IPS-20b (cell line): ENCODE measurements at regions not wholly inside any gene's neighbourhood (a gene's known extent, or its start where the extent isn't known, plus 50 kb on each side); places are given as distances from the start of the nearest gene placed in this dataset.
A peak's percentile ranks its signal among the peaks of the same experiment; 100 is the strongest.

Source experiments
- H3K27ac ChIP-seq: one replicate; pipeline ENCODE4 v1.5.1; 2013; ENCODE audit warnings: low read length
- H3K27me3 ChIP-seq: 2 replicates; pipeline ENCODE4 v1.6.1; 2013; ENCODE audit warnings: mild to moderate bottlenecking, low read length, inconsistent platforms; ENCODE audit not compliant: insufficient read depth
- H3K36me3 ChIP-seq: 2 replicates; pipeline ENCODE4 v1.6.1; 2013; ENCODE audit warnings: low read depth, mild to moderate bottlenecking, inconsistent platforms, low read length, moderate library complexity; ENCODE audit not compliant: insufficient read depth
- H3K4me1 ChIP-seq: 2 replicates; pipeline ENCODE4 v1.6.1; 2013; ENCODE audit warnings: mild to moderate bottlenecking, control low read depth, inconsistent platforms, low read length, moderate library complexity; ENCODE audit not compliant: insufficient read depth
- H3K4me3 ChIP-seq: 2 replicates; pipeline ENCODE4 v1.5.1; 2013; ENCODE audit warnings: mild to moderate bottlenecking, low read length, inconsistent platforms
- H3K9ac ChIP-seq: 2 replicates; pipeline ENCODE4 v1.6.1; 2013; ENCODE audit warnings: low read depth, mild to moderate bottlenecking, inconsistent platforms, low read length, moderate library complexity
- H3K9me3 ChIP-seq: 2 replicates; pipeline ENCODE4 v1.6.1; 2013; ENCODE audit warnings: mild to moderate bottlenecking, low read depth, low read length, inconsistent platforms; ENCODE audit not compliant: insufficient read depth

DNA sequence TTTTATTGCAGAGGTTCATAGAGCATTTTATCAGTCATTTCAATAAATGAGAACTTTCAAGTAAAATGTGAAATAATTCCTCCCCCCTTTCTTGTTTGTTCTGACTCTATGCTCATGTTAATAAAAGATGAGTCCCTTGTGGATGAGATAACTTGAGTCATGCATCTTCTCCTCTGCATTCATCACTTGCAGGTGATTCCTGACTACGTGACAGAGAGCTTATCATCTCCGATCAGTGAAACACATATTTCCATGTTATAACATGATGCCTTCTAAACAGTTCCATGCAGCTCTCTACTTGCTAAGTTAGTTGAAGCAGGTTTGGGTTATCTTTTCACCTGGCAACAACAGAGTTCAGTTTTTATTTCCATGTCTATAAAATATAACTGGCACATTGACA lies 160.1 kb upstream of the ANKRD50 start:
- Histone ChIP-seq H3K9ac (peak overlapping the region; percentile 24; the same call in 1 of the 2 replicates), H3K9me3 (peaks cover 10% of the 10 kb centered on the region), H3K27me3 (no peaks in the 10 kb centered on the region), H3K4me1 (peaks cover 24% of the 10 kb centered on the region; the same call in 1 of the 2 replicates), H3K36me3 (no peaks in the 10 kb centered on the region), H3K27ac (peak overlapping the region; percentile 17), H3K4me3 (no peak overlapping the region)

DNA sequence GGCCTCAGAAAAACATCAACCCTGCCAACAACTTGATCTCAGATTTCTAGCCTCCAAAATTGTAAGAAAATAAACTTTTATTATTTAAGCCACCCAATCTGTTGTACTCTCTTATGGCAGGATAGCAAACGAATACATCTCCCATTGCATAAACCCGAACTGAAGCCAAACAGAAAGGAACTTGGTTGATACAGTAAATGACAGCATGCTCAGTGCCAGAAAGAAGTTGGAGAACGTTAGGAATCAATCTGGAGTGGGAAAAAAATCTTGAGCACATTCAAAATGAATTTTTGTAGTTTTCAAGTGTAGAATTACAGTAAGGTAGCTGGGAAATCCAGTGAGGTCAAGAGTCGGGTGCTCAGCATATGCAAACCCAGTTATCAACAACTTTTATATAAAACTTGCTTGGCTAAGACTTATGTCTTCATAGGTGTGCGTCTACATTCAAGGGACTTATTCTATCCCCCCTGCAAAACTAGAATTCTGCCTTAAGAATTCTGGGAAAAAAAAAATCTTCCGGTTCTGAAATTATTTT lies 157.5 kb upstream of the ANKRD50 start:
- Histone ChIP-seq H3K4me3 (no peak overlapping the region), H3K9ac (no peak overlapping the region), H3K36me3 (no peaks in the 10 kb centered on the region), H3K4me1 (peaks cover 24% of the 10 kb centered on the region; the same call in 1 of the 2 replicates), H3K27ac (no peak overlapping the region), H3K9me3 (no peaks in the 10 kb centered on the region), H3K27me3 (no peaks in the 10 kb centered on the region)

DNA sequence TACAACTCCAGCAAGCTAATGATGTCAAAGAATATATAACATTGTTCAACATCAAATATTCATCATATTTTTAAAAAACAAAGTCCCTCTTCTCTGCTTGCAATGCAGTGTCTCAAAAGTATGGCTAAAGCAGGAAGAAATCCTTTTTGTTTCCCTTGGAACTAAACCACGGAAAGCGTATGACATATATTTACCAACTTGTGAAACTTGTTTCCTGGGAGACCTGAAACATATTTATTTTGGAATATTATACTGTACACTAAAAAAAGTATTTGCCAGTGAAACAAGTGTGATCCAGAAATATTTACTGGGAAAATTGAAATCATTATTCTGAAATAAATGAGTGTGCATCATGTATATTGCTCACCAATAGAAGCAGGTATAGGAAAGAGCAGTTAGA lies 156.0 kb upstream of the ANKRD50 start:
- H3K4me3 ChIP-seq = no peak overlapping the region
- H3K9ac ChIP-seq = no peak overlapping the region
- peaks cover 10% of the 10 kb centered on the region; the same call in 1 of the 2 replicates for H3K4me1 ChIP-seq
- no peaks in the 10 kb centered on the region for H3K9me3 ChIP-seq
- H3K27ac ChIP-seq = no peak overlapping the region
- no peaks in the 10 kb centered on the region for H3K36me3 ChIP-seq
- H3K27me3 ChIP-seq = no peaks in the 10 kb centered on the region

DNA sequence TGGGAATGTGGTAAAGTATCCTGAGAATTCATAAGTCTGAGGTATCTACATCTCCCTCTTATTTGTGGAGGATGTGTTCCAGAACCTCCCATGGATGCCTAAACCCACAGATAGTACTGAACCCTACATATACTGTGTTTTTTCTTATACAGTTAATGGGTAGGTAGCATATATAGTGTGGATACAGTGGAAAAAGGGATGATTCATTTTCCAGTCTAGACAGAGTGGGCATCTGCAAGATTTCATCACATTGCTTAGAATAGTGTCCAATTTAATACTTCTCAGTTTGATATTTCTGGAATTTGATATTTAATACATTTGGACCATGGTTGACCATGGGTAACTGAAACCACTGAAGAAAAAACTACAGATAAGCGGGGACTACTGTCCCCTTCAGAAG lies 155.0 kb upstream of the ANKRD50 start:
- H3K36me3 ChIP-seq = no peaks in the 10 kb centered on the region
- no peak overlapping the region for H3K9ac ChIP-seq
- no peaks in the 10 kb centered on the region for H3K9me3 ChIP-seq
- no peaks in the 10 kb centered on the region for H3K27me3 ChIP-seq
- H3K4me1 ChIP-seq = peaks cover under 1% of the 10 kb centered on the region; the same call in 1 of the 2 replicates
- no peak overlapping the region for H3K27ac ChIP-seq
- no peak overlapping the region for H3K4me3 ChIP-seq

GRCh38 chr4:124866301-124866700 lies 153.8 kb upstream of the ANKRD50 start:
- H3K4me3 ChIP-seq = no peak overlapping the region
- no peak overlapping the region for H3K27ac ChIP-seq
- H3K36me3 ChIP-seq = no peaks in the 10 kb centered on the region
- H3K9me3 ChIP-seq = no peaks in the 10 kb centered on the region
- no peak overlapping the region for H3K9ac ChIP-seq
- no peaks in the 10 kb centered on the region for H3K27me3 ChIP-seq
- H3K4me1 ChIP-seq = no peaks in the 10 kb centered on the region

DNA sequence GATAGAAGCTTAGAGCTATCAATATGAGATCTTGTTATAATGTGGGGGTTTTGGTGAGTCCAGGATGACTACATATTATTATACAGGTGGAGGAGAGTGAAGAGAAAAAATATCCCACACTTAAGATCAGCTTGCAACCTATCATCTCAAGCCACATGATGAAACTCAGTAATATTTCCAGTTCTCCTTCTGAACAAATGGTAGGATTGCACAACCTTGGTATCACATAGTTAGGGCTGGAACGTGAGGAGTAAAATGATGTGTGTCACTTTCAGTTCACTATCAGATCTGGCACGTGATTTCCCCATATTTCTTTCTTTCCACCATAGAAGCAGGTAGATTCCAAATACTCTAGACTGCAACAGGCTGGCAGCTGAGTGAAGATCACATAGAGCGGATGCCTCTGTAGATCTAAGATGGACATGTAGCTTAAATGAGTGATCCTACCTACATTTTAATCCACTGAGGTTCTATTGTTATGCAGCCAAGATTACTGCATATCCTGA lies 150.6 kb upstream of the ANKRD50 start:
- H3K4me1 ChIP-seq = no peaks in the 10 kb centered on the region
- no peak overlapping the region for H3K4me3 ChIP-seq
- no peaks in the 10 kb centered on the region for H3K27me3 ChIP-seq
- H3K9me3 ChIP-seq = no peaks in the 10 kb centered on the region
- H3K9ac ChIP-seq = no peak overlapping the region
- H3K27ac ChIP-seq = no peak overlapping the region
- no peaks in the 10 kb centered on the region for H3K36me3 ChIP-seq

GRCh38 chr4:124862261-124862660 lies 149.7 kb upstream of the ANKRD50 start:
- Histone ChIP-seq H3K4me3 (no peak overlapping the region), H3K27ac (no peak overlapping the region), H3K9me3 (no peaks in the 10 kb centered on the region), H3K36me3 (no peaks in the 10 kb centered on the region), H3K9ac (no peak overlapping the region), H3K4me1 (no peaks in the 10 kb centered on the region), H3K27me3 (no peaks in the 10 kb centered on the region)

DNA sequence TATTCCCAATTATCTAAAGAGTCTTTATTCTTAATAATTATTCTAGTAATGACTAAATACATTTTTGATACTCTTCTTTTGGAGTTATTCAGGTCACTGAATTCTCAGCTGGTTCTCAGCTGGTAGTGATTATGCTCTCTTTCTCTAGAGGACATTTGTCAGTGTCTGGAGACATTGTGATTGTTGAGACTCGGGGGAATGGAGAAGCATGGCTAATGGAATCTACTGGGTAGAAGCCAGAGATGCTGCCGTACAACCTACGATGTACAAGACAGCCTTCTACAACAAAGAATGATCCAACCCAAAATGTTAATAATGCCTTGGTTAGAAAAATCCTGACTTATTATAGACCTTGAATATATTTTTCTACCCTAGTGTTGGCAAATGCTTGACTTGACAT lies 149.2 kb upstream of the ANKRD50 start:
- Histone ChIP-seq H3K27ac (no peak overlapping the region), H3K27me3 (no peaks in the 10 kb centered on the region), H3K4me3 (no peak overlapping the region), H3K9ac (no peak overlapping the region), H3K9me3 (no peaks in the 10 kb centered on the region), H3K4me1 (no peaks in the 10 kb centered on the region), H3K36me3 (no peaks in the 10 kb centered on the region)

- H3K4me1 ChIP-seq = no peaks in the 10 kb centered on the region
- H3K9me3 ChIP-seq = no peaks in the 10 kb centered on the region
- no peak overlapping the region for H3K27ac ChIP-seq
- H3K4me3 ChIP-seq = no peak overlapping the region
- no peaks in the 10 kb centered on the region for H3K36me3 ChIP-seq
- no peaks in the 10 kb centered on the region for H3K27me3 ChIP-seq
- no peak overlapping the region for H3K9ac ChIP-seq
Measured at GRCh38 chr4:124854968-124855367, 142.4 kb upstream of the ANKRD50 start.

- Histone ChIP-seq H3K4me1 (no peaks in the 10 kb centered on the region), H3K9me3 (no peaks in the 10 kb centered on the region), H3K9ac (no peak overlapping the region), H3K36me3 (no peaks in the 10 kb centered on the region), H3K27ac (no peak overlapping the region), H3K4me3 (no peak overlapping the region), H3K27me3 (no peaks in the 10 kb centered on the region)
Measured at GRCh38 chr4:124851741-124852140, 139.2 kb upstream of the ANKRD50 start.

GRCh38 chr4:124846306-124846705 lies 133.8 kb upstream of the ANKRD50 start:
- H3K4me1 ChIP-seq = no peaks in the 10 kb centered on the region
- H3K9ac ChIP-seq = no peak overlapping the region
- no peak overlapping the region for H3K27ac ChIP-seq
- H3K36me3 ChIP-seq = no peaks in the 10 kb centered on the region
- H3K4me3 ChIP-seq = no peak overlapping the region
- peaks cover 10% of the 10 kb centered on the region; the same call in 1 of the 2 replicates for H3K9me3 ChIP-seq
- H3K27me3 ChIP-seq = no peaks in the 10 kb centered on the region

DNA sequence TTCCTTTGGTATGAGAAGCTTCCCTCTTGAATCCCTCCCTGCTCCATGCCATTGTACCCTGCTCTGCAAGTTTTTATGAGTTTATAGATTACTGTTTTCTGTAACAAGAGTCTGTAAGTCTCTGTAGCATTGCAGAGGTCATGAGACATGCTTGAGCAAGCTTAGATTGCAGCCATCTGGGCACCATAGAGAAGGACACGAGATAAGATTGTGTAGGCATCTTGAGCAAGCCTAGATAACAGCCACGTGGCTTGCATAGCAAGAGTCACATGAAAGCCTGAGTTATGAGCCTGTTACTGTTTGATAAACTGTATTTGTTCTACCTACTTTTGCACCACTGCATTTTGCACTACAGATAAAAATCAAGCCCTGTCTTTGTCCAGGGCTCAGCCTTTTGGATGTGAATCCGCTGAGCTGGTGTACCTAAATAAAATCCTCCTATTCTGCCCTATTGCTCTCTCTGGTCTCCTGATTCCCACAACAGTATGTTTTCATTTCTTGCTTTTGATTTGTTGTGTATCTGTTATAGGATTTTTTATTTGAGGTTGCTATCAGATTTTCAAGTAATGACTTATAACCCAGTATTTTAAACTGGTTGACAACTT lies 127.4 kb upstream of the ANKRD50 start:
- Histone ChIP-seq H3K27me3 (no peaks in the 10 kb centered on the region), H3K9me3 (peaks cover 42% of the 10 kb centered on the region), H3K27ac (no peak overlapping the region), H3K9ac (no peak overlapping the region), H3K4me1 (no peaks in the 10 kb centered on the region), H3K36me3 (no peaks in the 10 kb centered on the region), H3K4me3 (no peak overlapping the region)
